ENCODE measurements at regions not wholly inside any gene's neighbourhood (a gene's known extent, or its start where the extent isn't known, plus 50 kb on each side); places are given as distances from the start of the nearest gene placed in this dataset.

DNA sequence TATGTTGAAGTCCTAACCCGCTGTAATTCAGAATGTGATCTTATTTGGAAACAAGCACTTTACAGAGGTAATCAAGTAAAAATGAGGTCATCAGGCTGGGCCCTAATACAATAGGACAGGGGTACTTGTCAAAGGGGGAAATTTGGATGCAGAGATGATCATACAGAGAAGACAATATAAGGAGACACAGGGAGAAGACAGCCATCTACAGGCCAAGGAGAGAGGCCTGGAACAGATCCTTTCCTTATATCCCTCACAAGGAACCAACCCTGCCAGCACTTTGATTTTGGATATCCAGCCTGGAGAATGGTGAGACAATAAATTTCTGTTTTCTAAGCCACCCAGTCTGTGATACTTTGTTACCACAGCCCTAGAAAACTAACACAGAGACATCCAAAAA is 104.3 kb downstream of the METTL4 start:
- no peak for DNase-seq

DNA sequence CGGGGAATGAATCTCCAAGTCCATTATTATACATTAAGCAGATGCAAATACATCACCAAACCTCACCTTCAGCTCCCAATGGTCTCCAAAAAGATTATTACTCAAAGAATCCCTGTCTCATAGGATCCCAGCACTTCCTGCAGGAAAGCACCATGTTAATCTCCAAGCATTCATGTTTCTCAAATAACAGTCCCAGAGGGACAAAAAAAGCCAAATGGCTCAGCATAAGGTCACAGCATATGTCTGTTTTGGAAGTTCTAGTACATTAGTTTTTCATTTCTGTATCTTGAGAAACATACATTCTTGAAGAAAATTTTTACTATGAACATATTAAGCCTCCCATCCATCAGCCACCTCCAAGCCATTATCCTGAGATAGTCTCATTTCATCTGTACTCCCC is 103.3 kb downstream of the METTL4 start:
- DNase-seq = no peak

DNA sequence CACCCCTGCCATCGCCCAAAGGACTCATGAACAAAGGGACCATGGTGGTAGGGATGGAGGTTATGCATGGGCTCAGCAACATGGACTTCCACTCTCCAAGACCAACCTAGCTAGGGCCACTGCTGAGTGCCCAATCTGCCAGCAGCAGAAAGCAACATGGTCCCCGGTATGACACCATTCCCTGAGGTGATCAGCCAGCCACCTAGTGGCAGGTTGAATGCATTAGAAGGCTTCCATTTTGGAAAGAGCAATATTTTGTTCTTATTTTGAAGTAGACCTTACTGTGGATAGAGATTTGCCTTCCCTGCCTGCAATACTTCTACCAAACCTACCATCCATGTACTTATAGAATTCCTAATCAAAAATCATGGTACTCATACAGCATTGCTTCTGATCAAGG is 99.8 kb downstream of the METTL4 start:
- DNase-seq = no peak

DNA sequence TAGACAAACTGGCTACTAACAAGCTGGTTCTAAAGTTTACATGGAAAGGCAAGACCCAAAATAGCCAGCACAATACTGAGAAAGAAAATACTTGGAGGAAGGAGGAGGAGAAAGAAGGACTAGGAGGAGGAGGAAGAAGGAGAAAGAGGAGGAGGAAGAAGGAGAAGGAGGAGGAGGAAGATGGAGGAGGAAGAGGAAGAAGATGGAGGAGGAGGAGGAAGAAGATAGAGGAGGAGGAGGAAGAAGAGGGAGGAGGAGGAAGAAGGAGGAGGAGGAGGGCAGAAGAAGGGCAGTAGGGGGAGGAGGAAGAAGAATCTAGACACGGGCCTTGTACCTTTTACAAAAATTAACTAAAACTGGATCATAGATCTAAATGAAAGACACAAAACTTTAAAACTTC is 92.6 kb downstream of the METTL4 start:
- no peak for DNase-seq

DNA sequence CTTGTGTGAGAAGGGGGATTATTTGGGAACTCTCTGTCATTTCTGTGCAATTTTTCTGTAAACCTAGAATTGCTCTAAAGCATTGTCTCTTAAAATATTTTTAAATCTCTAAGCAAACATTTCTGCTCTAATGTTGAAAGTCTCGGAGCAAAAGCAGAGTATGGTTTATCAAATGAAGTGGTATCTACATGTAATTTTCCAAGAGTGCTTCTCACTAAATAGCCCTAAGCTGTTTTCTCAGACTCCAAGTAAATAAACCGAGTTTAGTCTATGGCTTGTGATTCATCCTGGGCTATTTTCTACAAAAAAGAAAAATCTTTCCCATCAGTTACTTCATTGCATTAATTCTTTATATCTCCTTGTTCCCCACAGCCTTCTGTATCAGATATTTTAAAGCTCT is 90.8 kb downstream of the METTL4 start:
- DNase-seq = no peak

DNA sequence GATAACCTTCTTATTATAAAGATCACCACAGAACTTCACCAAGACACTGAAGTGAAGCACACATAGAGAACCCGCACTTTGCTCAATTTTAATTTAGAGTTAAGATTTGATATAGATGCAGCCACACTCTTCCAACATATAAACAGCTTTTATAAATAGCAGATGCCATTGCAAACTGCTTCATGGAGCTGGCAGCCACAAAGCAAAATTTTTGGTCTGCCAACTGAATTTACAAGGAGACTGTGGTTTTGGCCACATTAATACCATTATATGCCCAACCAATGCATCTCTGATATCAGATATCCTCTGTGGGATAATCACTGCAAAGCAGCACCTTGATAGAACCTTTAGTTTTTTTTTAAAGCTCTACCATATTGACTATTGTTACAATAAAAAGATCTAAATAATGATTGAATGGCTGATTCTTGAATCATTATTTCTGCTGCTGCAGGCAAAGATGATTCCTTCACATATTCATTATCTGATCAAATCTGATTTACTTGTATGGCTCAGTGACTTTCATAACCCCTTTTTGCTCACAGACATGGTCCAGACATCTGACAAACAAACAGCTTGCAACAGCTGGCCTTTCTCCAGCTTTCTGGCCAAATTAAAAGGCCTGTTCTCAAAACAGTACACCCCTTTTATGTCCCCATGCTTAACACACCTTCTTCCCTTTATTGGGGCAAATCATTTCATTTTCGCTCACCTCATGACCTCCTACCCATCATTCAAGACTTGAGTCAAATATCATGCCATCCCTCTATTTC is 88.4 kb downstream of the METTL4 start:
- DNase-seq = no peak

DNA sequence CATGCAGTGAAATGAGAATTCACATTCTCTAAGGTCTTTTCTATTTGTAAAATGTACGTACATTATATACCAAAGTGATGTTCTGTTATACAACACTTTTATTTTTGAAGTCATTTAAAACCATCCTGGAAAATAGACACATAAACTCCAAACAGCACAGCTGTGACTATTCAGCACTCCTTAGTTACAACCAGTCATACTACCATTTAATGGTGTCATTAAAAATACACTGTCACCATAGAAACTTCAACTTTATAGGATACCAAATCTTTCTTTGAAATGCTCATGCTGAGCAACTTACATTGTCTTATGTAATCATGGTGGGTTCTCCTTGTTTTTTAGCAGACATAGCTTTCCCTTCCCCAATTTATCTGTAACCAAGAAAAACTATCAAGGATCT is 85.3 kb downstream of the METTL4 start:
- DNase-seq = no peak

DNA sequence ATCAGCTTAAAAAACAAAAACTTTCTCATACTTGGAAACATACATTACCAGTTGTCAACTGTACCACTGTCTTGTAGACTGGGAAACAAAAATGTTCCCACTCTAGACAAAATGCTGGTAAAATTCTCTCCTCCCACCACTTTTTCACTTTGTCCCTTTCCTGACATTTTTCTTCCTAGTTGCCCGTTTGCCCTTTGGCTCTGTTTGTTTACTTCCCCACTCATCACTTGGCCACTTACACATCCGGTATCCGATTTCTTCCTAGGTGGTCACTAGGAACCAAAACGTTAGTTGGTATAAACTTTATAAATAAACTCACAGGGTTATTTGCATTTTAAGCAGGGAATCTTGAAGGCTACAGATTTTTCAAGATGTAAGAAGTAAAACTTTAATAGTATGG is 84.9 kb downstream of the METTL4 start:
- no peak for DNase-seq
